Epidermal melanocyte (primary cell): ENCODE measurements at regions not wholly inside any gene's neighbourhood (a gene's known extent, or its start where the extent isn't known, plus 50 kb on each side); places are given as distances from the start of the nearest gene placed in this dataset.

Experiments used
- DNase-seq: peaks from one replicate; pipeline ENCODE4 v3.0.0; 2011; ENCODE audit warnings: low spot score; ENCODE audit not compliant: insufficient read length

DNA sequence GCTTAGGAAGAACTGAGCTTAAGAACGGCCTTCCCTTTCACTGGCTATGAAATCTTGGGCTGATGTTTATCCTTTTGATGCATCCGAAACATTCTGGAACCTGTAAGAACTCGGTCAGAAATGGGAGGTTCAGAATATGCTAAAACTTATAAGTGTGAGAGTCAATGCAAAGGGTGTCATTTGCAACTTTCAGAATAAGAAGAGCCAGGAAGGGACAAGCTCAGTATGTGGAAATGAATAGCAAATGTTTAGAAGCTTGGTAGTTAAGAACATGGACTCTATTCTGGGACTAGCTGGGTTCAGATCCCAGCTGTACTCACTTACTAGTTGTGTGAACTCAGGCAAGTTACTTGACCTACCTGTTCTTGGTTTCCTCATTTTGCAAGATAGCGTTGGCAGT lies 234.1 kb downstream of the OMA1 start:
- DNase-seq, result no peak

- DNase-seq, result no peak
Measured at GRCh38 chr1:58310881-58311280, 235.6 kb downstream of the OMA1 start.

DNA sequence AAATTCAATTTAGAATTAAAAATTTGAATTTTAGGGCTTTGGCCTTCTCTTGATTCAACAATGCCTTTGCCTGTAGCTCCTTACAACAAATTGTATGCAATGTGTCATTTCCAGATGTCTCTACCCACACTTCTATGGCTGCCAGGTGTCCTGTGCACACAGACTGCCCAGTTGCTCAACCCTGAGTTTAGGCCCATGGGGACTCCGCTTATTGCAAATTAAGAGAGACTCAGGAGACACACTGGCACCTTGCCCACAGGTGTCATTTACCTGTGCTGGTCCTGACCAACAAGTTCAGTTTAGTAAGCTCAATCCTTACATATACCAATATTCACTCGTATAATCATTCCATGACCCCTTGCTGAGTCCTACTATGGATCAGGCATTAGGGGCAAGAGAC lies 236.1 kb downstream of the OMA1 start:
- no peak for DNase-seq

DNA sequence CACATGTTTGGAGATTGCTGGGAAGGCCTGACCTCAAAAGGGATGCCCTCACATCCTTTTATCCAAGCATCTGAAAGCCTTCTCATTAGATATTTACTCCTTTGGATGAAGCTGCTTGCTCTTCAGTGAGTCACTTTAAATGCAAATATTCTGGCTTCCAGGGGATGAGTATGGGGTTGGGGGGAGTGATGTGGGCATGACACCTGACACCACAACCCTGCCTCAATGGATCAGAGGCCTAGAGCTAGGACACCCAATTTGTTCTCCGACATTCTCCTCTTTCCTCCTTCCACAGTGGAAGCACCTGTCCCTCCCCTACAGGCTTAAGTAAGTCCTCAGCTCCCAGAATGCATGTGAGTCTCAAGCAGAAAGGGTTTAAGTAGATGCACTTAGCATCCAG lies 238.3 kb downstream of the OMA1 start:
- DNase-seq, result no peak

GRCh38 chr1:58307431-58307830 lies 239.1 kb downstream of the OMA1 start:
- DNase-seq, result no peak

DNA sequence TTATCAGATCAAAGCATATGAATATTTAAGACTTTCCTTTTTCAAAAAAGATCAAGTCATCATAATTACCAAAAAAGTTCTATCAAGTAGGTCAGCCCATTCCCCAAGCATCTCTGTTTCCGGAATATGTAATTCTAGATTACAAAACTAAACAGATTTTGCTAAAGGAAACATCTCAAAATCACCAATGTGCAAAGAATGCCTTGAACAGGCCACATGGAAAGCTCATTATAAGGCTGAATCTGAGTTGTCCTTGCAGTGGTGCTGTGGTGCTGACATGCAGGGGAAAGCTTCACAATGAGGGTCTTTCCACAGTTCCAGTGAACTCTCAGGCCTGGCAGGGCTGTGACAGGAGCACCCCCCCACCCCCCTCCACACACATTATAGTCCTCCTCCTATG lies 240.9 kb downstream of the OMA1 start:
- no peak for DNase-seq

DNA sequence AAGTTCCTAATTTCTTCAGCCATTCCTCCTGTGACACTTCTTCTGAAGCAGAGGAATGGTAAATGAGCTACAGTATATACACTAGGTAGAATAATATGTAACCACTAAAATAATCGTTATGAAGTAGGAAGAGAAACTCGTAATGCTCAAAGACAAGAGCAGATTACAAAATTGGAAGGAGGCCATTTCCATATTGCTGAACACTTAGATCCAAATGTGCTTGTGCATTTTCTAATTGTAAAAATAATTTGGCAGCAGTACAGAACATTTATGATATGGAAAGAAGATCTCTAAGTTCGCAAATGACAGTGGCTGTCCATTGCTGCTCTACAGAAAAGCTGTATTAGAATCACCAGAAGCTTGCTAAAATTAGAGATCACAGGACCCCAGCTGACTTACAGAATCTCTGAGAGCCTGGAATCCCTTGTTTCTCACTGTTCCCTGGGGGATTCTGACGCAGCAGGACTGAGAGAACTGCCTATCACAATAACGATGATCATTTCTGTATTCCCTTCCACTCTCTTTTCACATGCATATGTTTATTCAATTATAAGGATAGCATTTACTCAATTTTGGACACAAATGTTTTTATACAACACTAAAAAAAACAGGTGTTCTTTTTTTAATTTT lies 242.1 kb downstream of the OMA1 start:
- no peak for DNase-seq

GRCh38 chr1:58303841-58304240 lies 242.7 kb downstream of the OMA1 start:
- DNase-seq, result no peak

DNA sequence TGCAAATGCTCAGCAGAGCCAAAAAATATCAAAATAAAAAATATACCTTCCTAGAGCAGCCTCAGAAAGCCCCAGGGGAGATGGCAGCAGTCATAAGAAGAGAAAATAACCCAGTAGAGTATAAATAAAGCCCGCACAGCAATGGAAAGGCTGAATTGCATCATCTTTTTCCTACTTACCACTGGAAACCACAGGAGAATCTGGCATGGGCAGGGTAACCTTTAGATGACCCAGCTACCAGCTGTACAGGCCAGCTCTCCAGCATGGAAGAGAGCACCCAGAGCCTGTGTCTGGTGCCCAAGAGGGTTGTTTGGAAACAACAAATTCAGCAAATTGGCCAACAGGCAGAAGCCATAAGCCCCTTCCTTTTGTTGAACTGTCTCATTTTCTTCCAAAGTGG lies 253.1 kb downstream of the OMA1 start:
- no peak for DNase-seq

GRCh38 chr1:58290685-58291372 lies 255.7 kb downstream of the OMA1 start:
- DNase-seq, result no peak

DNA sequence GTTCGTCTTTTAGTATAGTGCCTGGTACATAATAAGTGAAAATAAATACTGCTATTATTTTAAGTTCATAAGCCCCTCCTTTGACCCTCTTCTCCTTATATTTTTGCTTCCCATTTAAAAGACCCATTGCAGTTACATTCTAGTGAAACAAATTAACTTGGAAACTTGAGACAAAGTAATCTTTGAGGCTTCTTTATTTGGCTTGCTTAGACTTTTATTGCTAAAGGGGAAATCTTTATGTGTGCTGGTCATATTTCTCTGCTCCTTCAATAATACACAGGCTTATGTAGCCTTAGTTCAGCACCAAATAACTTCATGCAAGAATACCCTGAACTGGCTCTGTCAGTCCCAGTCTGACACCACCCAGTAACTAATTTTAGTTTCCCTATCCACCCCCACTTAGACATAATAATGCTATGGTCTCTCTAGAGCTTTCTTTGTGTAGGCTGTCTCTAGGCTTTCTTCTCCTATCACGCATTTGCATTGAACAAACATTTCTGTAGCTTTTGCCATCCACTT lies 257.8 kb downstream of the OMA1 start:
- no peak for DNase-seq

DNA sequence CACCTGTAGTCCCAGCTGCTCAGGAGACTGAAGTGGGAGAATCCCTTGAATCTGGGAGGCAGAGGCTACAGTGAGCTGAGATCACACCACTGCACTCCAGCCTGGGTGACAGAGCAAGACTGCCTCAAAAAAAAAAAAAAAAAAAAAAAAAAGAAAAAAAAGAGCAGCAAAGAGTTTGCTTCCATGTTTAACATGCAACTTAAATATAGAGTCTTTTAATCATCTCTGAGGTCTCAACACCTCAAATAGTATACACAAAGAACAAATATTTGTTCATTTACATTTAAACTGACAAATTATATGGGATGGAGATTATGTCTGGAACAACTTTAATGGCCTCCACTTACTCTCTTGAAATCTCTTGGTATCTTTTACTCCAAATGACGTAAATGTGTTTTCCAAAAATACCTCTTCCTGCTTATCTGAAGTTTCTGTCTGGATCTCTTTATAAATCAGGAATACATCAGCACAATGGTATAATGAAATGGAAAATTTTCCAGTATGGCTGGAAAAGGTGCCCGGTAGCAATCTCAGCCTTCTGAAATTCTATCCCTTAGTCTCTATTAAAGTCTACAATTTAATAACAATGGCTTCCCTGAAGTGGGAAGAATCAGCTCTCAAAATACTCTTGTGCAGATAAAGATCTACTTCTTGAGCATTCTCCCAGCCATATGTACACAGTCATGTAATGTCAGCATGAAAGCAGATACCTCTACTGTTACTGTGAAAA lies 258.5 kb downstream of the OMA1 start:
- no peak for DNase-seq

DNA sequence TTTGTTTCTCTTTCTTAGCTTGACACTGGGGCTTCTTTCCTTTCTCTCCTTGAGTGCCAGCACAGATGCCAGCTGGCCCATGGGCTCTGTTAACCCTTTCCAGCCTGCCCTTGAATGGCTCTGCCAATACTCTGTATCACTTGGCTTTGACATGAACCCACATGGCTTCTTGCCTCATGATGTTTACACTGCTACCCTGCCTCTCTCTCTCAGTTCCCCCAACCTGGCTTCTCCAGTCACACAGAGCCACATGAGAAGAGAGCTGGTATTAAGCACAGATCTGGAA lies 262.4 kb downstream of the OMA1 start:
- DNase-seq, result no peak

DNA sequence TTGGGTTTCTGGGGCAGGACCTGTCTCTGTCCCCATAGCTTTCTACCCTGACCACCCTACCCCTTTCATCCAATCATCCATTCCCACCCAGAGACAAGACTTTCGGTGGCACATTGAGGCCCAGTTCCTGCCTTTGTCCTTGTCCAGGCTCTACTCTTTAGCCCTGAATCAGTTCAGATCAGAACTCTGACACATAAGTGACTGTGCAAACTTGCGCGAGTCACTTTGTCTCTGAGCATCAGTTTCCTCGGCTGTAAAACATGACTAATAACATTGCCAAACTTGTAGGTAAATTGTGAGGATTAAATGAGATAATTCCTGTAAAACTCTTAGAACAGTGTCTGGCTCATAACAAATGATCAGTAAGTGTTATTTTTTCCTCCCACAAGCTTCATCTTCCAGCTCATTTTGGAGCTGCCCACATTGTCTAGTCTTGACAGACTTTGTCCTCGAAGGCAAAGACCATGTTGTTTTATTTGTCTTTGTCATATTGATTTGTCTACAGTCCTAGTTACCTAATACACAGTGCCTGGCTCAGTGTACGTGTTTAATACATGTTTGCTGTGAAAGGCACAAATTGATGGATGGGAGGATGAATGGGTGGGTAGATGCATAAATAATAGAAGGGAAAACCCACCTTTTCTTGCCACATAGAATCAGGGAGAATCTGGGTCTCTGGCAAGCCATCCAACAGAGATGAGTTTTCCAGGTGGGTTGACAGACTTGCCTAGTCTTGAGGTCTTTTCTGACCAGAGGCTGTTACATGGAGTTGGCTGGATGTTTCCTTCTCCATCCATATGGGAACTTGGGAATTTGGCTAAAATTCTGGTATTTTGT lies 262.9 kb downstream of the OMA1 start:
- no peak for DNase-seq

- DNase-seq, result no peak
Measured at GRCh38 chr1:58282623-58283387, 263.7 kb downstream of the OMA1 start.

- DNase-seq, result no peak
Measured at GRCh38 chr1:58266242-58266641, 280.3 kb downstream of the OMA1 start.

DNA sequence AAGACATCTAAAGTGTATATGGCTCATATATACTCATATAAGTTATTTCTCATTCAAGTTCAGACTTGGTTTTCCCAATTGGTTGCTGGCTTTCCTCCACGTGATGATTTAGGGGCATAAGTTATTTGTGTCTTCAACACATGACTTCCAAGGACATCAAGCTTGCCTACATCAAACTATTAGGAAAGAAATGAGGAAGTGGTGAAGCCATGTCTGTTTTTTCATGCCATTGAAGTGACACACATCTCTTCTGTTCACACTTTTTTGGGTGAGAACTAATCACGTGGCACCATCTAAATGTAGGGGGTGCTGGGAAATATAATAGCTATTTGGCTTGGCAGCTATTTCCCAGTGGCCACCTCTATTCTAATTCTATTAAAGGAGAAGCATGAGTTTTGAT lies 282.1 kb downstream of the OMA1 start:
- no peak for DNase-seq

GRCh38 chr1:58262702-58263101 lies 283.8 kb downstream of the OMA1 start:
- DNase-seq, result no peak

DNA sequence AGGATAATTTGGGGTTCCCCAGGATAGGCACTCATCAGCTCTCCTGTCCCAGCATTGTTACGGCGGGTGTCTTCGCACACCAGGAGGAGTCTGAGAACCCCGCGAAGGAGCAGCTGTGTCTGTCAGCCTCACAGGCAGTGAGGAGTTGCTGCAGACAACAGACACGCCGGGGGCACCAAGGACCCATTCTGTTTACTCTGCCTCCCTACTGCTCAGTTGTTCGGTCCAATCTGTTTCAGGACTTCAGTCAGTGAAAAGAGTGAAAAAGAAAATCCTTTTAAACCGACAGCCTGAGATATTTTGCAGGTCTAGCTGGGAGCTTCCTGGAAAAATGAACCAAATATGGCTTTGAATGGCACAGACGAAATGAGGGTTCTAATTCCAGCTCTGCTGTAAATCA lies 288.4 kb downstream of the OMA1 start:
- no peak for DNase-seq

DNA sequence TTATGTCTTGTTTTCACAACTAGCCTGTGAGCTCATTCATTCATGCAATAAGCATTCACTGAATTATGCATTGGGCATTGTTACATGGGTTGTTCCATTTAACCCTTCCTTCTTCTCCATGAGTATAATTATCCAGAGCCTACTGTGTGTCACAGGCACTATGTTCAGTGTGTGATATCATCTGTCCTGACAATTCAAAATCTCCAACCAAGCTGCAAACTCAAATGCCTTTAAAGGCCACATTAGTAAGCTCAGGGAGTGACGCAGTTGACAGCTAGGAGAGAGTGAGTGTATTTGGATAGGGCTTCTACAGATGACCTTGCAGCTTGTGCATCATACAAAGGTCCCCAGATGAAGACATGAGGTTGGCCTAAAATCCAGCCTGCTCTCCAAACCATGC lies 289.5 kb downstream of the OMA1 start:
- no peak for DNase-seq

GRCh38 chr1:58256546-58256945 lies 290.0 kb downstream of the OMA1 start:
- DNase-seq, result no peak
